Breast epithelium (tissue), 3 donors: ENCODE measurements at regions not wholly inside any gene's neighbourhood (a gene's known extent, or its start where the extent isn't known, plus 50 kb on each side); places are given as distances from the start of the nearest gene placed in this dataset.

Experiments used
- POLR2A ChIP-seq: fragments of 450-650 bp; IDR thresholded peaks from one replicate; pipeline ENCODE4 v1.6.1; 2016; ENCODE audit warnings: antibody characterized with exemption, mild to moderate bottlenecking, moderate library complexity
- POLR2AphosphoS5 ChIP-seq, 3 donors: sonication (generic); formaldehyde crosslinking; IDR thresholded peaks; one replicate each; pipeline ENCODE4 v1.6.1; 2017; ENCODE audit warnings: antibody characterized with exemption in 3 of 3
- TF ChIP-seq, protein P1 (sequence below), 3 donors: fragments of 450-650 bp; IDR thresholded peaks; one replicate each; pipeline ENCODE4 v1.5.1; 2016 to 2017; ENCODE audit warnings: antibody characterized with exemption in 3 of 3, mild to moderate bottlenecking in 3 of 3, moderate library complexity in 3 of 3

DNA sequence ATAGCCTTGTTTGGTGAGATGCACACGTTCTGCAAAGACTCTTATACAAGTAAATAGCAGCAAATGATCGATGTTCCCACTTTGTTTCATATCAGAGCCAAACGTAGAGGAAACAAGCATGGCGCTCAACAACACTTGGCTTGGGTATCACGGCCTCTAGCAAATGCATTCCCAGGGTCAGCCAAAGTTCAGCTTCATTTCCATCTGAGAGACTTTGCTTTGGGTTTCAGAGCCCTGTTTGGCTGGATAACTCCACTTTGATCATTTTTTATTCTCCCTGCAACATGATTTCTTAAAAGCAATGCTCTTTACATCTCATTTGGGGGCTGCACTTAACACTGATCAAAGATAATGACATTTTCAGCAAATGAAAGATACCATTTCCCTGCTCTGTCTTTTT, 199.2 kb upstream of the FAM9B start:
- TF ChIP-seq, protein P1, sequence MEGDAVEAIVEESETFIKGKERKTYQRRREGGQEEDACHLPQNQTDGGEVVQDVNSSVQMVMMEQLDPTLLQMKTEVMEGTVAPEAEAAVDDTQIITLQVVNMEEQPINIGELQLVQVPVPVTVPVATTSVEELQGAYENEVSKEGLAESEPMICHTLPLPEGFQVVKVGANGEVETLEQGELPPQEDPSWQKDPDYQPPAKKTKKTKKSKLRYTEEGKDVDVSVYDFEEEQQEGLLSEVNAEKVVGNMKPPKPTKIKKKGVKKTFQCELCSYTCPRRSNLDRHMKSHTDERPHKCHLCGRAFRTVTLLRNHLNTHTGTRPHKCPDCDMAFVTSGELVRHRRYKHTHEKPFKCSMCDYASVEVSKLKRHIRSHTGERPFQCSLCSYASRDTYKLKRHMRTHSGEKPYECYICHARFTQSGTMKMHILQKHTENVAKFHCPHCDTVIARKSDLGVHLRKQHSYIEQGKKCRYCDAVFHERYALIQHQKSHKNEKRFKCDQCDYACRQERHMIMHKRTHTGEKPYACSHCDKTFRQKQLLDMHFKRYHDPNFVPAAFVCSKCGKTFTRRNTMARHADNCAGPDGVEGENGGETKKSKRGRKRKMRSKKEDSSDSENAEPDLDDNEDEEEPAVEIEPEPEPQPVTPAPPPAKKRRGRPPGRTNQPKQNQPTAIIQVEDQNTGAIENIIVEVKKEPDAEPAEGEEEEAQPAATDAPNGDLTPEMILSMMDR (IDR thresholded peaks at IDR 0.05): no peak
- TF ChIP-seq POLR2A: no peak
- TF ChIP-seq POLR2AphosphoS5 (IDR thresholded peaks at IDR 0.05): no peak
